ENCODE measurements at regions not wholly inside any gene's neighbourhood (a gene's known extent, or its start where the extent isn't known, plus 50 kb on each side); places are given as distances from the start of the nearest gene placed in this dataset.
"Not testable (repeated sequence)": the region's sequence is repeated elsewhere in the genome, so short reads cannot be mapped to it uniquely, and the experiment has no call there.

DNA sequence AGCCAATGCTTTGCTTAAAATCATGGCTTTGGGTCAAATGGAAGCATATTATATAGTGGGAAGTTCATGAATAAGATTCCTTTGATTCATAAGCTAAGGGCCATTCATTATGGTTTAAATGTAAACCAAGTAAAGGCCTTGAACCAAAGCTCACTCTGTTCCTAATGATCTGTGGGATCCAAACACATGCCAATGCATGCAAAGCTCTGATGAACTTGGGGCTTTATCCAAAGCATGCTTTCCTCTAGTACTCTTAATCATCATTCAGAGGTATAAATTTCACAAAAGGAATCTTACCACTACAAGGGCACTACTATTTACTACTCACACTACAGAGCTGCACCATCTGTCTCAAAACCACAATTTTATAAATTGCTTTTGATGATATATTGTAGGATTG lies 102.8 kb upstream of the RBMS1 start:
- TF ChIP-seq POLR2AphosphoS5 (IDR thresholded peaks at IDR 0.05) (no peak), EP300 (IDR thresholded peaks at IDR 0.05) (no peak), POLR2A (IDR thresholded peaks at IDR 0.05) (no peak)
- TF ChIP-seq, protein P1, sequence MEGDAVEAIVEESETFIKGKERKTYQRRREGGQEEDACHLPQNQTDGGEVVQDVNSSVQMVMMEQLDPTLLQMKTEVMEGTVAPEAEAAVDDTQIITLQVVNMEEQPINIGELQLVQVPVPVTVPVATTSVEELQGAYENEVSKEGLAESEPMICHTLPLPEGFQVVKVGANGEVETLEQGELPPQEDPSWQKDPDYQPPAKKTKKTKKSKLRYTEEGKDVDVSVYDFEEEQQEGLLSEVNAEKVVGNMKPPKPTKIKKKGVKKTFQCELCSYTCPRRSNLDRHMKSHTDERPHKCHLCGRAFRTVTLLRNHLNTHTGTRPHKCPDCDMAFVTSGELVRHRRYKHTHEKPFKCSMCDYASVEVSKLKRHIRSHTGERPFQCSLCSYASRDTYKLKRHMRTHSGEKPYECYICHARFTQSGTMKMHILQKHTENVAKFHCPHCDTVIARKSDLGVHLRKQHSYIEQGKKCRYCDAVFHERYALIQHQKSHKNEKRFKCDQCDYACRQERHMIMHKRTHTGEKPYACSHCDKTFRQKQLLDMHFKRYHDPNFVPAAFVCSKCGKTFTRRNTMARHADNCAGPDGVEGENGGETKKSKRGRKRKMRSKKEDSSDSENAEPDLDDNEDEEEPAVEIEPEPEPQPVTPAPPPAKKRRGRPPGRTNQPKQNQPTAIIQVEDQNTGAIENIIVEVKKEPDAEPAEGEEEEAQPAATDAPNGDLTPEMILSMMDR (IDR thresholded peaks at IDR 0.05) = no peak
- no peak overlapping the region for H3K4me3 ChIP-seq
- no peak overlapping the region for H3K27ac ChIP-seq
- no peaks in the 10 kb centered on the region for H3K9me3 ChIP-seq
- H3K27me3 ChIP-seq = no peaks in the 10 kb centered on the region
- DNase-seq (ENCODE audit: low spot score in 2 of 2) = no peak
- H3K4me1 ChIP-seq = no peaks in the 10 kb centered on the region
- H3K36me3 ChIP-seq = no peaks in the 10 kb centered on the region

DNA sequence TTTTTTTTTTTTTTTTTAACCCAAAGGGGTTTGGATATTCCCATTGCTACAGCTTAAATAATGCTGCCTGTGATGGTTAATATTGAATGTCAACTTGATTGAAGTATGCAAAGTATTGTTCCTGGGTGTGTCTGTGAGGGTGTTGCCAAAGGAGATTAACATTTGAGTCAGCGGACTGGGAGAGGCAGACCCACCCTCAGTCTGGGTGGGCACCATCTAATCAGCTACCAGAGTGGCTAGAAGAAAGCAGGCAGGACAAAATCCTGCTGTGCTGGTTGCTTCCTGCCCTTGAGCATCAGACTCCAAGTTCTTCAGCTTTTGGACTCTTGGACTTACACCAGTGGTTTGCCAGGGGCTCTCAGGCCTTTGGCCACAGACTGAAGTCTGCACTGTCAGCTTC lies 106.8 kb upstream of the RBMS1 start:
- not testable (repeated sequence) for H3K9me3 ChIP-seq; H3K36me3 ChIP-seq; H3K27ac ChIP-seq; H3K4me1 ChIP-seq; H3K27me3 ChIP-seq; DNase-seq (ENCODE audit: low spot score in 2 of 2); H3K4me3 ChIP-seq
- WGBS = 40% methylated on average over 1 of the region's 1 CpG

DNA sequence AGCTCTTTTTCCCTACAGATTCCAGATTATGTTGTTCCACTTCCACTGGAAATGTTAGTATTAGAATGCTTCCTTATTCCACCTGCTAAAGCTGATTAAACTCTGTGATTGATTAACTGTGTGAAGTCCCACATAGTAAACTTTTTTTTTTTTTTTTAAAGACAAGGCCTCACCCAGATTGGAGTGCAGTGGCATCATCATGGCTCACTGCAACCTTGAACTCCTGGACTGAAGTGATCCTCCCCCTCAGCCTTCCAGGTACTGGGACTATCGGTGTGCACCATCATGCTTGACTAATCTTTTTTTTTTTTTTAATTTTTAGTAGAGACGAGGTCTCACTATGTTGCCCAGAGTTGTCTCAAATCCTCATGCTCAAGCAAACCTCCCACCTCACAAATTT lies 108.5 kb upstream of the RBMS1 start:
- Histone ChIP-seq H3K9me3 (no peaks in the 10 kb centered on the region), H3K4me3 (no peak overlapping the region), H3K27me3 (no peaks in the 10 kb centered on the region), H3K4me1 (no peaks in the 10 kb centered on the region), H3K36me3 (no peaks in the 10 kb centered on the region), H3K27ac (no peak overlapping the region)
- WGBS = 92% methylated on average over 2 of the region's 2 CpGs
- DNase-seq (ENCODE audit: low spot score in 2 of 2) = no peak
- TF ChIP-seq POLR2AphosphoS5 (IDR thresholded peaks at IDR 0.05) (no peak), POLR2A (IDR thresholded peaks at IDR 0.05) (no peak), EP300 (IDR thresholded peaks at IDR 0.05) (no peak)
- TF ChIP-seq, protein P1 (IDR thresholded peaks at IDR 0.05) = no peak

DNA sequence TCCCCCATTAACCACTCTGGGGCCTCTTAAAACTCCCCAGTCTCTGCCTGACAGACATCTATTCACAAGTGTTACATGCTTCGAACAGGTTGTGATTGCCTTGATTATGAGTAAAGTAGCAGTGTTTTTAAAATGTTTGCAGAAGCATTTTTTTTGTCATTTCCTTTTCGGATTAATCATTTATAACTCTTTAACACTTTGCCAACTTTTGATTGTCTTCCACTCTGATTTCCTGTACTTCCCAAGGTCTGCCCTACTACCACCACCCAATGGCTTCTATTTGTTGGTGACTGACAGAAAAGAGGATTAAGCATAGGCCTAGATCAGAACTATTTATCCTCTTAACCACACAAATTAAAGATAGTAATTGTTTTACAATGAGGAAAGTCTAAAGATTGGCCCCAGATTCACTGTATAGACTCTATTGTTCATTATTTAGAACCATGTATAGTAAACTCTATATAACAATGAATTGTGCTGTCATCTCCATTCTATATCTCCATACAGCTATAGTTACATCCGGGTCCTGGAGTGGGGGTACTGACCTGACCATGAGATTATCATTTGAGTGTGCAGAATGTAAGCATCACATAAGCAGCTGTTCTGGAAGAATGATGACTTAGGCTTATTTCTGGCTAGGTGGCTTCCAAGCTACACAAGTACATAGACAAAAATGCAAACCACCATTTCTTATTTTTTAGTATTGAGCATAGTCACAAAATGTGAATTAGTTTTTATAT lies 110.3 kb upstream of the RBMS1 start:
- no peaks in the 10 kb centered on the region for H3K36me3 ChIP-seq
- H3K4me3 ChIP-seq = no peak overlapping the region
- no peaks in the 10 kb centered on the region for H3K27me3 ChIP-seq
- no peaks in the 10 kb centered on the region for H3K9me3 ChIP-seq
- no peak for DNase-seq (ENCODE audit: low spot score in 2 of 2)
- 87% methylated on average over 3 of the region's 3 CpGs for WGBS
- H3K4me1 ChIP-seq = peaks cover 4% of the 10 kb centered on the region
- TF ChIP-seq POLR2AphosphoS5 (IDR thresholded peaks at IDR 0.05) (no peak), POLR2A (IDR thresholded peaks at IDR 0.05) (no peak), EP300 (IDR thresholded peaks at IDR 0.05) (no peak)
- TF ChIP-seq, protein P1 (IDR thresholded peaks at IDR 0.05) = no peak
- no peak overlapping the region for H3K27ac ChIP-seq

DNA sequence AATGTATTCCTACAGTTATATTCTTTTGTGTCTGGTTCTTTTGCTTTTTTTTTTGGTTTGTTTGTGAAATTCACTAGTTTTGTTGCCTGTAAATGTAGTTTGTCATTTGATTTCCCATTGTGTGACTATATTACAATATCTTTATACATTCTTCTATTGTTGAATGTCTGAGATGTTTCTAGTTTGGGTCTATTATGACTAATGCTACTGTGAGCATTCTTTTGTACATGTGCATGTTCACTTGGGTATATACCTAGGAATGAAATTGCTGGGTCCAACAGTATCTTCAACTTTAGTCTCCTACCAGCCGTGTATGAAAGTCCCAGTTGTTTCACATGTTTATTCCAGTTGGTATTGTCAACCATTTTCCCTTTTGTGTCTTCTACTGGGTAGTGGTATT lies 112.7 kb upstream of the RBMS1 start:
- no peak for DNase-seq (ENCODE audit: low spot score in 2 of 2)
- no peaks in the 10 kb centered on the region for H3K36me3 ChIP-seq
- WGBS = 97% methylated on average over 1 of the region's 1 CpG
- peaks cover 9% of the 10 kb centered on the region for H3K4me1 ChIP-seq
- H3K9me3 ChIP-seq = no peaks in the 10 kb centered on the region
- TF ChIP-seq EP300 (IDR thresholded peaks at IDR 0.05) (no peak), POLR2A (IDR thresholded peaks at IDR 0.05) (no peak), POLR2AphosphoS5 (IDR thresholded peaks at IDR 0.05) (no peak)
- TF ChIP-seq, protein P1 (IDR thresholded peaks at IDR 0.05) = no peak
- no peak overlapping the region for H3K27ac ChIP-seq
- no peaks in the 10 kb centered on the region for H3K27me3 ChIP-seq
- no peak overlapping the region for H3K4me3 ChIP-seq

DNA sequence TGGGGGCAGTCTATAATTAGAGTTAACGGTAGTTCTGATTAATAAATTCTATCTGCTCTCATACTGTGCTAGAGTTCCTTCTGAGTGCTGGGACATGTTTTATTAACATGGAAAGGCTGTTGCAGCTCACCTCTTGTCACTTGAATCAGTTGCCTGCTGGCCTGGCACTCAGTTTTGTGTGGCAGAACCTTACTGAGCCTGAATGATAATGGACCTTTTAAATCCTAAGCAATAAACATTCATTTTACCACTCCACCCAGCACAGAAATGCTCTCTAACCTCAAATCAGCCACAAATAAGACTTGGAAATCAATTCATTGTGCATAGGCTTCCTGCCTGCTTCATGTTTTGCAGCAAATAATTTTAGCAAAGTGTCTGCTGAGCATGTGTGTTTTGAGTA lies 115.0 kb upstream of the RBMS1 start:
- H3K9me3 ChIP-seq = no peaks in the 10 kb centered on the region
- peaks cover 9% of the 10 kb centered on the region for H3K4me1 ChIP-seq
- 55% methylated on average over 1 of the region's 1 CpG for WGBS
- no peak for DNase-seq (ENCODE audit: low spot score in 2 of 2)
- no peaks in the 10 kb centered on the region for H3K36me3 ChIP-seq
- no peak overlapping the region for H3K4me3 ChIP-seq
- no peak overlapping the region for H3K27ac ChIP-seq
- no peaks in the 10 kb centered on the region for H3K27me3 ChIP-seq
- TF ChIP-seq POLR2A (IDR thresholded peaks at IDR 0.05) (no peak), POLR2AphosphoS5 (IDR thresholded peaks at IDR 0.05) (no peak), EP300 (IDR thresholded peaks at IDR 0.05) (no peak)
- TF ChIP-seq, protein P1 (IDR thresholded peaks at IDR 0.05) = no peak
